GM21515 (cell line): ENCODE measurements at regions not wholly inside any gene's neighbourhood (a gene's known extent, or its start where the extent isn't known, plus 50 kb on each side); places are given as distances from the start of the nearest gene placed in this dataset.
"Not testable (repeated sequence)": the region's sequence is repeated elsewhere in the genome, so short reads cannot be mapped to it uniquely, and the experiment has no call there.

ENCODE experiments used
- ATAC-seq: cut with Tn5 transposase; IDR thresholded peaks from one replicate; pipeline ENCODE4 v1.9.1; 2021; ENCODE audit not compliant: unreplicated experiment

- ATAC-seq: no peak
Measured at GRCh38 chr2:51994123-51994763, 962.3 kb upstream of the NRXN1 start.

- ATAC-seq: no peak
Measured at GRCh38 chr2:51990684-51991083, 958.8 kb upstream of the NRXN1 start.

- ATAC-seq: no peak
Measured at GRCh38 chr2:51986101-51986500, 954.2 kb upstream of the NRXN1 start.

GRCh38 chr2:51981783-51982182 is 949.9 kb upstream of the NRXN1 start:
- no peak for ATAC-seq

GRCh38 chr2:51976623-51977022 is 944.7 kb upstream of the NRXN1 start:
- no peak for ATAC-seq

- ATAC-seq: no peak
Measured at GRCh38 chr2:51971136-51971535, 939.2 kb upstream of the NRXN1 start.

- ATAC-seq: no peak
Measured at GRCh38 chr2:51969347-51969746, 937.4 kb upstream of the NRXN1 start.

- ATAC-seq: no peak
Measured at GRCh38 chr2:51960841-51961335, 929.0 kb upstream of the NRXN1 start.

GRCh38 chr2:51960281-51960680 is 928.3 kb upstream of the NRXN1 start:
- ATAC-seq: no peak

GRCh38 chr2:51959696-51960095 is 927.8 kb upstream of the NRXN1 start:
- no peak for ATAC-seq

- ATAC-seq: no peak
Measured at GRCh38 chr2:51953931-51954330, 922.0 kb upstream of the NRXN1 start.

GRCh38 chr2:51921076-51921475 is 889.1 kb upstream of the NRXN1 start:
- ATAC-seq: no peak

GRCh38 chr2:51920509-51920908 is 888.6 kb upstream of the NRXN1 start:
- ATAC-seq: no peak

- no peak for ATAC-seq
Measured at GRCh38 chr2:51919395-51919794, 887.5 kb upstream of the NRXN1 start.

GRCh38 chr2:51918113-51918512 is 886.2 kb upstream of the NRXN1 start:
- ATAC-seq: no peak

- ATAC-seq: no peak
Measured at GRCh38 chr2:51903728-51904127, 871.8 kb upstream of the NRXN1 start.

GRCh38 chr2:51899643-51900042 is 867.7 kb upstream of the NRXN1 start:
- no peak for ATAC-seq

GRCh38 chr2:51894584-51894983 is 862.7 kb upstream of the NRXN1 start:
- ATAC-seq: not testable (repeated sequence)

- no peak for ATAC-seq
Measured at GRCh38 chr2:51888120-51888519, 856.2 kb upstream of the NRXN1 start.

GRCh38 chr2:51881673-51882072 is 849.7 kb upstream of the NRXN1 start:
- no peak for ATAC-seq

GRCh38 chr2:51880153-51880552 is 848.2 kb upstream of the NRXN1 start:
- ATAC-seq: no peak

- ATAC-seq: no peak
Measured at GRCh38 chr2:51866361-51866760, 834.4 kb upstream of the NRXN1 start.

- ATAC-seq: no peak
Measured at GRCh38 chr2:51859260-51859659, 827.3 kb upstream of the NRXN1 start.
